SU-DHL-6 (cell line): ENCODE measurements at regions not wholly inside any gene's neighbourhood (a gene's known extent, or its start where the extent isn't known, plus 50 kb on each side); places are given as distances from the start of the nearest gene placed in this dataset.

Experiments
- EZH2phosphoT487 ChIP-seq: fragments of 200-600 bp; sonication (generic), shearing (Covaris generic); conservative IDR thresholded peaks from 2 replicates; pipeline ENCODE4 v1.6.1; 2018; ENCODE audit warnings: mild to moderate bottlenecking, antibody characterized with exemption, low read length, moderate library complexity, mixed read lengths
- TF ChIP-seq, protein P1 (sequence below): fragments of 200-600 bp; sonication (generic); IDR thresholded peaks from one replicate; pipeline ENCODE4 v1.5.1; 2017; ENCODE audit warnings: antibody characterized with exemption, mild to moderate bottlenecking, low read length, moderate library complexity; ENCODE audit not compliant: insufficient read depth, poor library complexity, severe bottlenecking

DNA sequence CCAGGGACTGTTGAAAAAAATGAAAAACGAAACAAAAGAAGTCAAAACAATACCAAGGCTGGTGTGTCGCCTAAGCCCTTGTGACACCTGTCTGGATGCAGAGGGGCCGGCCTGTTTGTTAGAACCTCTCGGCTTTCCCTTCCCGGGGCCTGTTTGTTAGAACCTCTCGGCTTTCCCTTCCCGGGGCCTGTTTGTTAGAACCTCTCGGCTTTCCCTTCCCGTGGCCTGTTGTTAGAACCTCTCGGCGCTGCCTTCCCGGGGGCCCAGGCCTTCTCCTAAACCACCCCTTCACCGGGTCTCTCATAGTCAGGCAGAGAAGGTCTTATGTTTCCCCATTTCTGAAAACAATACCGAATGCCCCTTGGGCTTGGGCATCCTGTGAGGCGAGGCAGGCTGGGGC is 180.0 kb downstream of the BANP start:
- TF ChIP-seq, protein P1, sequence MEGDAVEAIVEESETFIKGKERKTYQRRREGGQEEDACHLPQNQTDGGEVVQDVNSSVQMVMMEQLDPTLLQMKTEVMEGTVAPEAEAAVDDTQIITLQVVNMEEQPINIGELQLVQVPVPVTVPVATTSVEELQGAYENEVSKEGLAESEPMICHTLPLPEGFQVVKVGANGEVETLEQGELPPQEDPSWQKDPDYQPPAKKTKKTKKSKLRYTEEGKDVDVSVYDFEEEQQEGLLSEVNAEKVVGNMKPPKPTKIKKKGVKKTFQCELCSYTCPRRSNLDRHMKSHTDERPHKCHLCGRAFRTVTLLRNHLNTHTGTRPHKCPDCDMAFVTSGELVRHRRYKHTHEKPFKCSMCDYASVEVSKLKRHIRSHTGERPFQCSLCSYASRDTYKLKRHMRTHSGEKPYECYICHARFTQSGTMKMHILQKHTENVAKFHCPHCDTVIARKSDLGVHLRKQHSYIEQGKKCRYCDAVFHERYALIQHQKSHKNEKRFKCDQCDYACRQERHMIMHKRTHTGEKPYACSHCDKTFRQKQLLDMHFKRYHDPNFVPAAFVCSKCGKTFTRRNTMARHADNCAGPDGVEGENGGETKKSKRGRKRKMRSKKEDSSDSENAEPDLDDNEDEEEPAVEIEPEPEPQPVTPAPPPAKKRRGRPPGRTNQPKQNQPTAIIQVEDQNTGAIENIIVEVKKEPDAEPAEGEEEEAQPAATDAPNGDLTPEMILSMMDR: no peak
- no peak for TF ChIP-seq EZH2phosphoT487
